DND-41 (cell line): ENCODE measurements at regions not wholly inside any gene's neighbourhood (a gene's known extent, or its start where the extent isn't known, plus 50 kb on each side); places are given as distances from the start of the nearest gene placed in this dataset.

Experiments used
- ATAC-seq: fragments of 200-7000 bp; cut with Tn5 transposase; 3 replicates; pipeline ENCODE4 v1.9.1; 2021; ENCODE audit warnings: low read depth; ENCODE audit not compliant: insufficient read depth
- DNase-seq: peaks from one replicate; pipeline ENCODE4 v3.0.0-alpha.2; 2020
- H2AFZ ChIP-seq: 2 replicates; pipeline ENCODE4 v1.6.0; 2012; ENCODE audit warnings: low read depth, low read length
- H3K27ac ChIP-seq: 2 replicates; pipeline ENCODE4 v1.5.1; 2012; ENCODE audit warnings: low read length, inconsistent platforms
- H3K27me3 ChIP-seq: fragments of 200-600 bp; sonication (generic); 2 replicates; pipeline ENCODE4 v1.6.0; 2012; ENCODE audit warnings: low read length, mild to moderate bottlenecking, inconsistent platforms; ENCODE audit not compliant: insufficient read depth, poor library complexity
- H3K36me3 ChIP-seq: 2 replicates; pipeline ENCODE4 v1.5.1; 2012; ENCODE audit warnings: low read length, inconsistent platforms; ENCODE audit not compliant: insufficient read depth
- H3K4me1 ChIP-seq: 2 replicates; pipeline ENCODE4 v1.5.1; 2012; ENCODE audit warnings: mild to moderate bottlenecking, low read length; ENCODE audit not compliant: insufficient read depth
- H3K4me2 ChIP-seq: 2 replicates; pipeline ENCODE4 v1.6.0; 2012; ENCODE audit warnings: mild to moderate bottlenecking, moderate library complexity, low read length, inconsistent platforms; ENCODE audit not compliant: insufficient read depth
- H3K4me3 ChIP-seq, 2 experiments: fragments of 200-600 bp in 1 of 2; shearing (Covaris generic) in 1 of 2; 2 replicates each; pipeline ENCODE4 v1.5.1; 2012 to 2016; ENCODE audit warnings: inconsistent platforms in 2 of 2, low read length in 2 of 2, mild to moderate bottlenecking in 2 of 2, low read depth in 1 of 2, moderate library complexity in 1 of 2
- H3K79me2 ChIP-seq: 2 replicates; pipeline ENCODE4 v1.6.0; 2012; ENCODE audit warnings: low read length, inconsistent platforms; ENCODE audit not compliant: insufficient read depth
- H3K9ac ChIP-seq: 2 replicates; pipeline ENCODE4 v1.6.0; 2012; ENCODE audit warnings: low read depth, mild to moderate bottlenecking, inconsistent platforms, low read length, moderate library complexity
- H3K9me3 ChIP-seq: 2 replicates; pipeline ENCODE4 v1.5.1; 2012; ENCODE audit warnings: low read length, moderate library complexity, mild to moderate bottlenecking, inconsistent platforms; ENCODE audit not compliant: insufficient read depth, severe bottlenecking
- H4K20me1 ChIP-seq: 2 replicates; pipeline ENCODE4 v1.6.0; 2012; ENCODE audit warnings: low read length; ENCODE audit not compliant: insufficient read depth
- EZH2 ChIP-seq: IDR thresholded peaks from 3 replicates; pipeline ENCODE4 v1.6.1; 2012; ENCODE audit warnings: borderline replicate concordance, low read depth, mild to moderate bottlenecking, moderate library complexity, low read length, inconsistent platforms; ENCODE audit not compliant: severe bottlenecking
- TF ChIP-seq, protein P1 (sequence below): IDR thresholded peaks from 2 replicates; pipeline ENCODE4 v1.5.1; 2012; ENCODE audit warnings: borderline replicate concordance, low read length, moderate library complexity, mild to moderate bottlenecking; ENCODE audit not compliant: poor library complexity, severe bottlenecking; ENCODE audit errors: extremely low read depth

DNA sequence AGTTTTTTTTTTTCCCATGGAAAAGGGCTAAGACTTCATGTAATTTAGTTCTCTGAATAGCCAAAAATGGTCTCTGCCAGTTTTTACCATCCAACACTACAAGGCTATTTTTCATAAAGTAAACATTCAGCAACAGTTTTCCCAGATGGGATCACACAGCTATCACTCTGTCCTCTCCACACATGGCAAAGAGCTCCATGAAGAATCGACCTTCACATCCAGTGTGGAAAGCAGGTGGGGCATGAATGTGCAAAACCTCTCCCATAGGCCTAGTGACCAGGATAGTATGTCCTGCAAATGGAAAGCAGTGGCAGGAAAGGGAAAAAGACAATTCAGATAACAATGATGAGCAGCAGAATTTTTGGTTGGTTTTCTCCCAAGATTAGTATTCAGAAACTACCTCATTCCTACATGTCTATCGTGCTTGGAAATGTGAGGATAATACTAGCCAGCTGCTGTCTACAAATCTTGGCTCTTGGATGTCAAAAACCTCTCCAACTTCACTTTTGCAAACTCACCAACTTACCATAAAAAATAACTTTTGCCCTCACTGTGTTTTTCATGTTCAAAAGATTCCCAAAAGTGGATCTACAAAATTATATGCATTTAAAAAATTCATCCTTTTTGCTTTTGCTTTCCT is 159.7 kb upstream of the MCHR2 start:
- H4K20me1 ChIP-seq, result no peaks in the 10 kb centered on the region
- no peak overlapping the region for H3K9ac ChIP-seq
- no peak overlapping the region for H3K4me2 ChIP-seq
- no peak for TF ChIP-seq EZH2
- TF ChIP-seq, protein P1, sequence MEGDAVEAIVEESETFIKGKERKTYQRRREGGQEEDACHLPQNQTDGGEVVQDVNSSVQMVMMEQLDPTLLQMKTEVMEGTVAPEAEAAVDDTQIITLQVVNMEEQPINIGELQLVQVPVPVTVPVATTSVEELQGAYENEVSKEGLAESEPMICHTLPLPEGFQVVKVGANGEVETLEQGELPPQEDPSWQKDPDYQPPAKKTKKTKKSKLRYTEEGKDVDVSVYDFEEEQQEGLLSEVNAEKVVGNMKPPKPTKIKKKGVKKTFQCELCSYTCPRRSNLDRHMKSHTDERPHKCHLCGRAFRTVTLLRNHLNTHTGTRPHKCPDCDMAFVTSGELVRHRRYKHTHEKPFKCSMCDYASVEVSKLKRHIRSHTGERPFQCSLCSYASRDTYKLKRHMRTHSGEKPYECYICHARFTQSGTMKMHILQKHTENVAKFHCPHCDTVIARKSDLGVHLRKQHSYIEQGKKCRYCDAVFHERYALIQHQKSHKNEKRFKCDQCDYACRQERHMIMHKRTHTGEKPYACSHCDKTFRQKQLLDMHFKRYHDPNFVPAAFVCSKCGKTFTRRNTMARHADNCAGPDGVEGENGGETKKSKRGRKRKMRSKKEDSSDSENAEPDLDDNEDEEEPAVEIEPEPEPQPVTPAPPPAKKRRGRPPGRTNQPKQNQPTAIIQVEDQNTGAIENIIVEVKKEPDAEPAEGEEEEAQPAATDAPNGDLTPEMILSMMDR, result no peak
- H3K9me3 ChIP-seq, result no peaks in the 10 kb centered on the region
- H3K36me3 ChIP-seq, result no peaks in the 10 kb centered on the region
- H3K27ac ChIP-seq, result no peak overlapping the region
- no peak overlapping the region for H3K4me3 ChIP-seq
- H3K27me3 ChIP-seq, result no peaks in the 10 kb centered on the region
- no peak for ATAC-seq
- H3K79me2 ChIP-seq, result no peaks in the 10 kb centered on the region
- no peak for DNase-seq
- H2AFZ ChIP-seq, result 0 out of 2 replicates have a peak overlapping the region, but pooled peaks have one; percentile 25
- H3K4me1 ChIP-seq, result peaks cover 13% of the 10 kb centered on the region

DNA sequence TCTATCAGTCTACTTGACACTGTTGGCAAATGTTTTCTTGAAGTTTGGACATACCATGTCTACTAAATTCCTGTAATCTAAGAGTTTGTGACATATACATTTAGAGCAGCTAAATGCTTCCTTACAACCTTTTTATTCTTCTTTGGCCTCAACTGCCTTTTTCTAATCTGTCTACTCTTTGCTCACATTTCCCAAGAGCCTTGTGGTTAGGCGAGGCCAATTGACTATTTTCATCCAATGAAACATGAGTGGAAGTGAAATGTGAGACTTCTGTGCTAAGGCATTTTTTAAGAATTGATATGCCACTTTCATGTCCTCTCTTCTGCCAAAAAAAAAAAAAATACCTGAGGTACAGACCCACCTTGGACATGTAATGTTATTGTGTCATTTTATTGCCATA is 158.2 kb upstream of the MCHR2 start:
- ATAC-seq (no peak), DNase-seq (no peak)
- no peak overlapping the region for H3K9ac ChIP-seq
- no peaks in the 10 kb centered on the region for H3K9me3 ChIP-seq
- no peak overlapping the region for H3K4me3 ChIP-seq
- H3K4me2 ChIP-seq, result no peak overlapping the region
- H3K27ac ChIP-seq, result no peak overlapping the region
- H3K79me2 ChIP-seq, result no peaks in the 10 kb centered on the region
- no peaks in the 10 kb centered on the region for H3K36me3 ChIP-seq
- H2AFZ ChIP-seq, result no peak overlapping the region
- no peak for TF ChIP-seq EZH2
- TF ChIP-seq, protein P1, result no peak
- H4K20me1 ChIP-seq, result no peaks in the 10 kb centered on the region
- H3K27me3 ChIP-seq, result no peaks in the 10 kb centered on the region
- H3K4me1 ChIP-seq, result peaks cover 13% of the 10 kb centered on the region

DNA sequence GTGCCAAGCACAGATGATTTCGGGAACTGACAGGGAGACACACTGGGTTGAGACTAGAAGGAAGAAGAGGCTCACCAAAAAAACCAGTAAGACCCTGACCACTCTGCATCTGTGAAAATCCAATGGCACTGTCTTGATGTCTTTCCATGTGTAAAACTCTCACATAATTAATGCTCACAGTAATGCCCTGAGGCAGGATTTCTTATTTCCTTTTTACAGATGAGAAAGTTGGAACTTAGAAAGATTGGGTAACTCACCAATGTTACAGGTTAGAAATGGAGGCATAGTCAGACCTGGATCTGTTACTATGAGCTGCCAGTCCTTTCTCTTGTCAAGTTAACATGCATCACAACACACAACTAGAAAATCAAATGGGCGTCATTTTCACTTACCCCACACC is 151.0 kb upstream of the MCHR2 start:
- no peaks in the 10 kb centered on the region for H3K9me3 ChIP-seq
- H3K79me2 ChIP-seq, result no peaks in the 10 kb centered on the region
- H3K27ac ChIP-seq, result no peak overlapping the region
- H3K4me3 ChIP-seq, result no peak overlapping the region
- no peak overlapping the region for H3K4me2 ChIP-seq
- no peak overlapping the region for H3K9ac ChIP-seq
- no peak overlapping the region for H2AFZ ChIP-seq
- no peaks in the 10 kb centered on the region for H3K36me3 ChIP-seq
- DNase-seq (no peak), ATAC-seq (no peak)
- no peaks in the 10 kb centered on the region for H3K27me3 ChIP-seq
- no peaks in the 10 kb centered on the region for H3K4me1 ChIP-seq
- TF ChIP-seq, protein P1, result no peak
- no peak for TF ChIP-seq EZH2
- H4K20me1 ChIP-seq, result no peaks in the 10 kb centered on the region
